Activated CD4-positive, alpha-beta T cell treated with anti-CD3 and anti-CD28 coated beads, Interleukin-2, amount 50 U/mL, for 4 hours (primary cell): ENCODE measurements at regions not wholly inside any gene's neighbourhood (a gene's known extent, or its start where the extent isn't known, plus 50 kb on each side); places are given as distances from the start of the nearest gene placed in this dataset.
"Not testable (repeated sequence)": the region's sequence is repeated elsewhere in the genome, so short reads cannot be mapped to it uniquely, and the experiment has no call there.

Experiments used
- DNase-seq, 2 experiments: peaks; one replicate each; pipeline ENCODE4 v3.0.0-alpha.2; 2020

DNA sequence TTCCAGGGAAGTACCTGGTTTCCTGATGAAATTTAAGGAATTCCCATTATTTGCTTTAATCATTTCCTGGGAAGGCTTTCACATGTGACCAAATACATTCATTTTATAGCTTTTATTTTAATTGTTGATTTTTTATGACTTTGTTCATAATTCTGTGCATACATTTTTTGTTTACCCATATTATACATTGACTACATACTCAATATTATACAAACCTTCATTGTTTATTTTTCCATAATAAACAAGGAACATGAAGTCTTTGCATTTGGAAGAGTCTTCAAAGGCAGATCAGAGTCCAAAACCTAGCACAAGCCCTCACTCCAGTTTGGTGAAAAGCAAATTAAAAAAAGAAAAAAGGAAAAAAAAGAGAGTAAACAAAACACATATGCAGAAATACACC is 218.3 kb upstream of the NRIP1 start:
- no peak for DNase-seq

GRCh38 chr21:15283789-15284188 is 219.0 kb upstream of the NRIP1 start:
- DNase-seq = no peak

DNA sequence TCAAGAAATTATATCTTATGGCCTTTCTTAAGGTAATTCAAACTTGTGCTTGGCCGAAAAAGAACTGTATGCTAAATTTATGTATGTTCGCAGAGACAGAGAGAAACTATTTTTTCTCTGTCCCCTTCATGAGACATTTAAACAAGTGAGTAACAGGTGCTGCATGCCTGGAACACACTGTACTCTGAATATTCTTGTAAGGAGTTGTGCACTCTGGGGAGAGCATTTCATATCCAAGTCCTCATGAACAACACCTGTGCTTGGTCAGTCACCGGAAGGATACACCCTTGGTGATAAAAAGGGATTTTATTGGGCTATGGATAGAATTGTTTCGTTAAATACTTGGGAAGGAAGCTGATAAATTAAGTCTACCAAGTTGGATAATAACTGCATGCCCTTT is 220.8 kb upstream of the NRIP1 start:
- no peak for DNase-seq

DNA sequence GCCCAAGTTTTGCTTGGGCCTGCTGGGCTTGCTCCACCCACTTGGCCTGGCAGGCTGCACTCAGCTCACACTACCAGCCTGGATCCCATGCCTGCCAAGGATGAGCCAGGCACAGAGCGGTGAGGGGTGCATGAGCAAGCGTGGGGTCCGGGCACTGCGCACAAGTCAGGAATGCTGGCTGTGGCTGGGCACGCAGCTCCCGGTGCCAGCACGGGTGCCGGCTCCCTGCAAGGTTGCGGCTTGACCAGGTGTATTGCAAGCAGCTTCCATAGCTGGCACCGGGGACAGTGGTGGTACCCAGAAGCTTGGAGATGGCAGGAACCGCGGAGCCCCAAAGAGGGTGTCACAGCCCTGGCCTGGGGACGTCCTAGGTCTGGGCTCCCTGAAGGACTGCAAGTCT is 224.4 kb upstream of the NRIP1 start:
- no peak for DNase-seq

GRCh38 chr21:15289896-15290841 is 225.4 kb upstream of the NRIP1 start:
- DNase-seq = no peak

DNA sequence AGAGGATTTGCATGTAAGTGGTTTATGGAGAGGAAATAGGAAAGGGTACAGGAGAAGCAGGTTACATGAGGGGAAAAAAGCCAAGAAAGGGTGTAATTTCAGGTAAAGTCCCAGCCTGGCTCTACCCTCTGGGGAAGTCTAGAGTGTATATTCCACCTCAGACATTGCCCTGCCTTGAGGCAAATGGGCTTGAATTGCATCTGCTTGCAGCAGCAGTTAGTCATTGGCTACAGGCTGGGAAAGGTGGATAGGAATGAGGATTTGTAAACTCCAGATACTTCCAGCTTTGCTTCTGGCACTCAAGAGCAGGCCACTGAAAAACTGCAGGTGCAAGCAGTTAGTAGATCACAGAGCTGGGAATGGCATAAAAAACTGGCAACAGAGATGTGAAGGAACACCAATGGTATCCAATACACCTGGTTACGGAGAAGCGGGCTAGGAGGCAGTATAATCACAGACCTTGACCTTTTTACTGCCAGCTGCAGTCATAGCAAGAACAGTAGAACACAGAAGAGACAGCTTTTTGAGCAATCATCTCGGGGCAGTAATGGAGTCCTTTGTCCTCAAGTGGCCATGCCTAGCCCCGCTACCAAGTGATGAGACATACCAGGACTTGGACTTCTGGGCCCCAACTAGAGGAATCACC is 226.9 kb upstream of the NRIP1 start:
- no peak for DNase-seq

DNA sequence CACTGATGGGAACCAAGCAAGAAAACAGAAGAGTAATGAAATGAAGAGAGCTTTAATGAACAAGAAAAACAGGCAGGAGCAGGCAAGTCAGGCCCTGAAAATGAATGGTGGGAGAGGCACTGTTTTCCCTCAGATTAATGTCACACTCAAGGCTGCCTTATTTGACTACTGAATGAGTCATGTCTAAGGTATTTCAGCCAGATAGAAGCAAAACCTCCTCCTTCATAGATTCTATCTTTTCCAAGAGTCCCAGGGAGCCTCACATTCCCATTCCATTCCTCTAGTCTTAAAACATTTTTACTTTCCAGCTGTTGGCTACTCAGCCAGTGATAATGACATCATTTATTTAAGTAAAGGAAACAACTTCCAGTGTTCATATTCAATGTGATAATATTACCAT is 228.4 kb upstream of the NRIP1 start:
- no peak for DNase-seq

DNA sequence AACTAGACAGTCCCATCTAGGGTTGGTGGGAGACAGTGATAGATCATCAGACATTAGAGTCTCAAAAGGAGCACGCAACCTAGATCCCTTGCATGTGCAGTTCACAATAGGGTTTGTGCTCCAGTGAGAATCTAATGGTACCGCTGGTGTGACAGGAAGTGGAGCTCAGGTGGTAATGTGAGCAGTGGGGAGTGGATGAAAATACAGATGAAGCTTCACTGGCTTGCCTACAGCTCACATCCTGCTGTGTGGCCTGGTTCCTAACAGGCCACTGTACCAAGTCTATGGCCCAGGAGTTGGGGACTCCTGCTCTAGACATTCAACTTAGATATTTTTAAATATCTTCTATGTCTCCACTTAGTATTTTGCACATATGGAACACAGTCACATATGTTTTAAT is 231.1 kb upstream of the NRIP1 start:
- DNase-seq = no peak

DNA sequence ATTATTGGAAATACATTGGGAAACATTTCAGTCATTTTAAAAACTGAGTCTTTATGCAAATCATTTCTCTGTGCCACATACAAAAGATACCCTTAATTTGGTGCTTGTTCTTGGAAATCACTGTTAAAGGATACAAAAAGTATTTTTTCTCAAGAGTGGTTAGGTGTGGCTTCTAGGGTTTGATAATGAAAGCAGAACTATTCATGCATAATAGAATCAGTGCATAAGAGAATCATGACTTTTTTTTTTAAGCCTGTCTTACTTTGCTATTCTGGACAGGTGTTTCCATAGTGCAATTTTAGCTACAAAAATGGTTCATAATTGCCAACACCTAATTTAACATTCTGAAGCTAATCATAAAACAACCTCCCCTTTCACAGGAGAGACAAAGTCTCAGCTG is 233.0 kb upstream of the NRIP1 start:
- no peak for DNase-seq

DNA sequence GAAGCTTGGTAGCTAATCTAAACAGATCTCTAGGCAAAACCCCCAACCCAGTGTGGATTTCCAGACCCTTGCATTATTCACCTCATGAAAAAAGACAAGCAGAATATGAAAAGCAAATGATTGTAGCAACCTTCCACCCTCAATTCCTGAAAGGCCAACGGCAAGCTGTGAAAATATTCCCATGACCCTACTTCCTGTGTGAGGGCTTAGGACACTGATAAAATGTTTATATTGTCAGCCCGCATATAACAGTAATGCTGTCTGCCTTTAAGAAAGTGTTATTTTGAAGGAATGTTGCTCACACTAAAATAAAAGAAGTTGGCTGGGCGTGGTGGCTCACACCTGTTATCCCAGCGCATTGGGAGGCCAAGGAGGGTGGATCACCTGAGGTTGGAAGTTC is 233.5 kb upstream of the NRIP1 start:
- no peak for DNase-seq

DNA sequence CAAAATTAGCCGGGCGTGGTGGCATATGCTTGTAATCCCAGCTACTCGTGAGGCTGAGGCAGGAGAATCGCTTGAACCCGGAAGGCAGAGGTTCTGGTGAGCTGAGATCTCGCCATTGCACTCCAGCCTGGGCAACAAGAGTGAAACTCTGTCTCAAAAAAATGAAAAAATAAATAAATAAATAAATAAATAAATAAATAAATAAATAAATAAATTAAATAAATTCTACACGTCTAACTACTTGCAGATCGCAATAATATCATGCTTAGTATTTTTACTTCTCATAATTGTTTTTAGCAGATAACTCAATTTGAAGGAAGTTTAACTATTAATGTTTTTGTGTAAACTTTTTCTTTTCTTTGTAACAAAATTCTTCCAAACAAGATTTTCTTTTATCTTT is 234.0 kb upstream of the NRIP1 start:
- DNase-seq = not testable (repeated sequence)

GRCh38 chr21:15300131-15300530 is 235.3 kb upstream of the NRIP1 start:
- DNase-seq = no peak

- DNase-seq = no peak
Observed at GRCh38 chr21:15301014-15301413, 236.2 kb upstream of the NRIP1 start.

DNA sequence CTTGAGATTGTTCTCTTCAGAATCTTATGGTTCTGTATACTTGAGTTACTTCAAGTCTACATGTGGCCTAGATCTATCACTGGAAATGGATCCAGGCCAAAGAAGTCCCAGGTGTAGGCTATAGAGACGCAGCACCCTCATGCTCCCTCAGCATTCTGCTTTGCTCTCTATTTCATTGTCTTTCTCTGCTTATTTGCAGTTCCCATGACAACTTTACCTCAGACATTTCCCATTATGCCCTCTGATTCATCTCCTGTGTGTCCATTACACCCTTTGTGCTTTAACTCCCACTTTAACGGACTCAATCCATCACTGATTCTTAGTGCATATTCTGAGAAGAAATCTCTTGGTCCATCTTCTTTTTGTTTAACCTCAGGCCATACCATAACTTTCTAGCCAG is 236.9 kb upstream of the NRIP1 start:
- DNase-seq = no peak

- no peak for DNase-seq
Observed at GRCh38 chr21:15306271-15306670, 241.5 kb upstream of the NRIP1 start.

DNA sequence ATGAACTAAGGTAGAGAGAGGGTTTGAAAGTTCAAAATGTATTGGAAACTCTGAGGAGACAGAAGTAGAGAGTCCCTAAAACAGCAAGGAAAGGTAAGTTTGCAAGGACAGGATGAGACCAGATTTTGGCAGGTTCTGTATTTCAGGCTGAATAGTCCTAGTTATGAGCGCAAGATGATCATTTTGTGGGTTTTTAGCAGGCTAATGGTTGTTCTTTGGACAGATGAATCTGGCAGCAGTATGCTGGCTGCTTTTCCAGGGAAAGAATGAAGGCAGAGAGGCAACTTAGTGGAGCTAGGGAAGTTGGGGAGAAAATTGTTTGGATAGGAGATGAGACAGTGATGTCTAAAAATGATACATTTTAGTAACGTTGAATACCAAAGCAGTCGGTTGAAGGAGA is 243.5 kb upstream of the NRIP1 start:
- no peak for DNase-seq

DNA sequence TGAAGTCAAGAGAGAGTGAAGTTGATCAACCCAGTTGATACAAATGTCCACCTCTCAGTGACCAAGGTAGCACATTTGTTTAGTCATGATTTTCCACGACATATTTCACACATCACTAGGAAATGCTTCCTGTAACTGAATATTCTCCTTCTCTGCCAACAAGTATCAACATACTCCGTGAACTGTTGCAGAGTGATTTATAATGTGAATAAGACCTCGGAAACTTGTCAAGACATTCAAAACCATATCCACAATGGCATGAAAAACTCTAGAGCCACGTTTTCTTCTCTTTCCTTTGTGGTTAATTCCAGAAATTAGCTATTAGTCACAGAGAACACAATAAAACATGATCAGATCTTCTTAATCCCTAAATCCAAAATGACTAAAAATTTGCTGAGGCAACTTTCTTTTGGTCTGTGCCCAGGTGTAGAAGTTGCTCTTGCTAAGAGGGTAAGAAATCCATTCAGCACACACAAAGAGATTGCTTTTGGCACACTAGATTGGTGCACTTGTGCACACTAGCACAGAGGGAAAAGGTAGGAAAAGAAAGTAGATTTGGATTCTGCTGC is 244.3 kb upstream of the NRIP1 start:
- DNase-seq = no peak

GRCh38 chr21:15309721-15310120 is 244.9 kb upstream of the NRIP1 start:
- DNase-seq = no peak

GRCh38 chr21:15311510-15311909 is 246.7 kb upstream of the NRIP1 start:
- DNase-seq = no peak

DNA sequence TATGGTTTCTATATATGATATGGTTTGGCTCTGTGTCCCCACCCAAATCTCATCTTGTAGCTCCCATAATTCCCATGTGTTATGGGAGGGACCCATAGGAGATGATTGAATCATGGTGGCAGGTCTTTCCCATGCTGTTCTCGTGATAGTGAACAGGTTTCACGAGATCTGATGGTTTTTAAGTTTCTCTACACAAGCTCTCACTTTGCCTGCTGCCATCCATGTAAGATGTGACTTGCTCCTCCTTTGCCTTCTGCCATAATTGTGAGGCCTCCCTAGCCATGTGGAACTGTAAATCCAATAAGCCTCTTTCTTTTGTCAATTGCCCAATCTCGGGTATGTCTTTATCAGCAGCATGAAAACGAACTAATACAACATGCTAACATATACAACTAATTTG is 252.2 kb upstream of the NRIP1 start:
- DNase-seq = not testable (repeated sequence)

DNA sequence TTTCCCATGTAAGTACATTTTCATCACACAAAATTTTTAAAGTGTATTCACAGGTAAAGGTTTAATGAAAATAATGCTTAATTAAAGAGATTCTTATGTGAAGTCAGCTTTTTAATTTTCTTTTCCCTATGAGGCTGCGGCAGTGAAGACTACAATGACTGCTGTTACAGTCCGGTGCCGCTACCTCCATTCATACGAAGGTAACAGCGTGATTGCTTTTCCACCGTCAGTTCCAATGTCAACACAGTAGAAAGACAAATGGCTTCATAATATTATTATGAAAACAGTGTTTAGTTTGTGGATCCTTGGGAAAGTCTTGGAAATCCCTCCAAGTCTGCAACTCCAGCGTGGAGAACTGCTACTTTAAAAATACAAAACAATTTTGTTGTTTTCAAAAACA is 254.9 kb upstream of the NRIP1 start:
- no peak for DNase-seq

- no peak for DNase-seq
Observed at GRCh38 chr21:15324542-15324941, 259.7 kb upstream of the NRIP1 start.

- no peak for DNase-seq
Observed at GRCh38 chr21:15326032-15326867, 261.4 kb upstream of the NRIP1 start.
